ENCODE measurements at regions not wholly inside any gene's neighbourhood (a gene's known extent, or its start where the extent isn't known, plus 50 kb on each side); places are given as distances from the start of the nearest gene placed in this dataset.

DNA sequence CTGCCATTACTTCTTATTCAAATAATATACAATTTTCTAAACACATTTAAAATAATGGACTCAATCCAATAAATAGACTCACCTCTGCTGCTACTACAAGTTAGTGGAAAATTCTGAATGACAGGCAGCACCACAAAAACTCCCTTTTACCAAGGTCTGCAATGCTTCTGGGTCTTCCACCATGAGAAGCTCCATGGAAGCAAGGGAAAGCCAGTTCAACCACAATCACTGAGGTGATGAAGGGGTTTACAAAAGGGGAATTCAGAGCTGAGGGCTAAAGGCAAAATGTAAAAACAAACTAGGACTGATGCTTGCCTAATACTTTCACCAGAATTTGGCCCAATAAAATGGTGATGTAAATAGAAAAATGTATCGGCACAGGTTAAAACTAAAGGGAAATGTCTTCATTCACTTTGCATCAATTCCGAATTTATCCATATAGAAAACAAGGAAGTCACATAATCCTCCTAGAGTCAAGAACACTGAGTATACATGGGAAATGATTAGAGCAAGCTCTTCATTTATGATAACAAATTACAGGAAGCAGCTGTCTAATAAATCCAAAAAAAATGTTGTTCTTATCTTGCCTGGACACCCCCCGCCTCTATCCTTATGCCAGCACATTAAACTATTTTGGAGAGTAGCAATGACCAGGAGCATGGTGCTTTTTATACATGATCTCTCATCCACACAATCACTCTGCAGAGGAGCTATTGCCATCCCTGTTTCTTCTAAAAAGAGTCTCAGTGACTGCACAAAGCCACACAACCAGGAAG lies 66.3 kb upstream of the NFIB start:
- WGBS, 5 donors: 39 to 66% (median 47%) methylated on average over 3 of the region's 3 CpGs
- H3K4me1 ChIP-seq: peaks cover 0 to 16% (median 3%) of the 10 kb centered on the region in 6 donors
- H3K36me3 ChIP-seq: no peaks in the 10 kb centered on the region
- H3K27ac ChIP-seq: no peak overlapping the region
- DNase-seq: no peak
- no peak for TF ChIP-seq POLR2A (IDR thresholded peaks at IDR 0.05)
- TF ChIP-seq POLR2AphosphoS5 (IDR thresholded peaks at IDR 0.05): no peak
- TF ChIP-seq, protein P1, sequence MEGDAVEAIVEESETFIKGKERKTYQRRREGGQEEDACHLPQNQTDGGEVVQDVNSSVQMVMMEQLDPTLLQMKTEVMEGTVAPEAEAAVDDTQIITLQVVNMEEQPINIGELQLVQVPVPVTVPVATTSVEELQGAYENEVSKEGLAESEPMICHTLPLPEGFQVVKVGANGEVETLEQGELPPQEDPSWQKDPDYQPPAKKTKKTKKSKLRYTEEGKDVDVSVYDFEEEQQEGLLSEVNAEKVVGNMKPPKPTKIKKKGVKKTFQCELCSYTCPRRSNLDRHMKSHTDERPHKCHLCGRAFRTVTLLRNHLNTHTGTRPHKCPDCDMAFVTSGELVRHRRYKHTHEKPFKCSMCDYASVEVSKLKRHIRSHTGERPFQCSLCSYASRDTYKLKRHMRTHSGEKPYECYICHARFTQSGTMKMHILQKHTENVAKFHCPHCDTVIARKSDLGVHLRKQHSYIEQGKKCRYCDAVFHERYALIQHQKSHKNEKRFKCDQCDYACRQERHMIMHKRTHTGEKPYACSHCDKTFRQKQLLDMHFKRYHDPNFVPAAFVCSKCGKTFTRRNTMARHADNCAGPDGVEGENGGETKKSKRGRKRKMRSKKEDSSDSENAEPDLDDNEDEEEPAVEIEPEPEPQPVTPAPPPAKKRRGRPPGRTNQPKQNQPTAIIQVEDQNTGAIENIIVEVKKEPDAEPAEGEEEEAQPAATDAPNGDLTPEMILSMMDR (IDR thresholded peaks at IDR 0.05 in 8 of 11, conservative IDR thresholded peaks at IDR 0.05 in 3 of 11): no peak
- intact Hi-C loops (cut with DNase I; ENCODE audit: low total_unique reads): no loop called here
- H3K9me3 ChIP-seq: no peaks in the 10 kb centered on the region
- no peaks in the 10 kb centered on the region for H3K27me3 ChIP-seq (replicated peaks in 1 of 7)
- H3K4me3 ChIP-seq: no peak overlapping the region

GRCh38 chr9:14379280-14379679 lies 65.3 kb upstream of the NFIB start:
- TF ChIP-seq POLR2A (IDR thresholded peaks at IDR 0.05): no peak
- TF ChIP-seq POLR2AphosphoS5 (IDR thresholded peaks at IDR 0.05): no peak
- TF ChIP-seq, protein P1 (IDR thresholded peaks at IDR 0.05 in 8 of 11, conservative IDR thresholded peaks at IDR 0.05 in 3 of 11): no peak
- no peaks in the 10 kb centered on the region for H3K36me3 ChIP-seq
- H3K4me3 ChIP-seq: no peak overlapping the region
- H3K27me3 ChIP-seq (replicated peaks in 1 of 7): no peaks in the 10 kb centered on the region
- intact Hi-C loops (cut with DNase I; ENCODE audit: low total_unique reads): no loop called here
- WGBS, 5 donors: 76 to 85% (median 81%) methylated on average over 4 of the region's 4 CpGs
- no peaks in the 10 kb centered on the region for H3K9me3 ChIP-seq
- no peak for DNase-seq
- H3K27ac ChIP-seq: no peak overlapping the region
- H3K4me1 ChIP-seq: peaks cover 0 to 16% (median 3%) of the 10 kb centered on the region in 6 donors

GRCh38 chr9:14373706-14374105 lies 59.8 kb upstream of the NFIB start:
- 75 to 85% (median 84%) methylated on average over 4 of the region's 4 CpGs for WGBS, 5 donors
- H3K4me3 ChIP-seq: no peak overlapping the region
- no peaks in the 10 kb centered on the region for H3K27me3 ChIP-seq (replicated peaks in 1 of 7)
- H3K27ac ChIP-seq: no peak overlapping the region
- no peaks in the 10 kb centered on the region for H3K36me3 ChIP-seq
- no peak for TF ChIP-seq POLR2A (IDR thresholded peaks at IDR 0.05)
- TF ChIP-seq, protein P1 (IDR thresholded peaks at IDR 0.05 in 8 of 11, conservative IDR thresholded peaks at IDR 0.05 in 3 of 11): no peak
- no peak for TF ChIP-seq POLR2AphosphoS5 (IDR thresholded peaks at IDR 0.05)
- H3K4me1 ChIP-seq: peaks cover 0 to 11% (median 2%) of the 10 kb centered on the region in 6 donors
- intact Hi-C loops (cut with DNase I; ENCODE audit: low total_unique reads): no loop called here
- no peak for DNase-seq
- no peaks in the 10 kb centered on the region for H3K9me3 ChIP-seq

DNA sequence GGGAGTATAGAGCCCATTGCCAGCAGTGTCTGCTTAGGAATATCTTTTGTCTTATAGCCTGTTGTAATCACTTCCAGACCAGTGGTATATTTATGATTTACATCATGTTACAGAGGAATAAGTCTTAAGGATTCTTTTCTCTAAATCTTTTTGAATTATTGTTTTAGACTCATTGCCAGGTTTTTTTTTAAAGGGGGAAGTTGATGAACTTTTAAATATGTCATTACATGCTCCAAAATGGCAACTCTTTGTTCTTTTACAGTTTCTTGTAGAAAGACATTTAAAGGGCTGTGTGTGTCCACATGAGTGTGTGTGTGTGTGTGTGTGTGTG lies 59.4 kb upstream of the NFIB start:
- H3K36me3 ChIP-seq: no peaks in the 10 kb centered on the region
- intact Hi-C loops (cut with DNase I; ENCODE audit: low total_unique reads): no loop called here
- H3K27ac ChIP-seq: no peak overlapping the region
- no peak for DNase-seq
- no peaks in the 10 kb centered on the region for H3K9me3 ChIP-seq
- TF ChIP-seq POLR2A (IDR thresholded peaks at IDR 0.05) (no peak), POLR2AphosphoS5 (IDR thresholded peaks at IDR 0.05) (no peak)
- TF ChIP-seq, protein P1 (IDR thresholded peaks at IDR 0.05 in 8 of 11, conservative IDR thresholded peaks at IDR 0.05 in 3 of 11): no peak
- H3K4me3 ChIP-seq: no peak overlapping the region
- peaks cover 0 to 11% (median 2%) of the 10 kb centered on the region in 6 donors for H3K4me1 ChIP-seq
- no peaks in the 10 kb centered on the region for H3K27me3 ChIP-seq (replicated peaks in 1 of 7)
